ENCODE measurements at regions not wholly inside any gene's neighbourhood (a gene's known extent, or its start where the extent isn't known, plus 50 kb on each side); places are given as distances from the start of the nearest gene placed in this dataset.

DNA sequence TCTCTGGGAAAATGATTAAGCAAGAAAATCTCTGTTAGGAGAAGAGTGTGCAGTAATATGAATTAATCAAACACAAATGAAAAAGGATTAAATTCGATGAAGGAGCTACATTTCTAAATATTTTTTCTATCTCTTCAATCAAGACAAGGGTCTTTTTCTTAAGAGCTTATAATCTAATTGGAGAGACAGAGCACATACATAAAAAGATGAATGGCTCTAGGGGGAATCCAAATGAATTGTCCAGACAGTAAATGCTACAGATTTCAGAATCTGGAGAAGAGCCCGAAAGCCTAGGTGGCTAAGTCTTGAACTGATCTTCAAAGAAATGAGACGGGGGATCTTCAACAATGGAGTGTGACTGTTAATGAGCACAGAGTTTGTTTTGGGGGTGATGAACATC lies 723.6 kb downstream of the UTRN start:
- H3K9me3 ChIP-seq (ENCODE audit: control insufficient read depth in 4 of 4, low read length in 3 of 4): no peaks in the 10 kb centered on the region
- H3K27ac ChIP-seq (ENCODE audit: low read depth in 1 of 2, low read length in 2 of 2): no peak overlapping the region
- no peaks in the 10 kb centered on the region for H3K4me1 ChIP-seq (ENCODE audit: control insufficient read depth in 4 of 4, insufficient read depth in 4 of 4, low read length in 3 of 4)
- TF ChIP-seq GABPA (IDR thresholded peaks at IDR 0.05 in 1 of 2, conservative IDR thresholded peaks at IDR 0.05 in 1 of 2): no peak
- no peak for TF ChIP-seq TAF1 (conservative IDR thresholded peaks at IDR 0.05)
- TF ChIP-seq FOXA2 (IDR thresholded peaks at IDR 0.05): no peak
- TF ChIP-seq RAD21 (IDR thresholded peaks at IDR 0.05): no peak
- no peak for TF ChIP-seq HNF4A (conservative IDR thresholded peaks at IDR 0.05)
- H3K4me3 ChIP-seq (ENCODE audit: low read depth in 1 of 3, low read length in 3 of 3): no peak overlapping the region
- WGBS: 89% methylated on average over 3 of the region's 3 CpGs
- H3K36me3 ChIP-seq (ENCODE audit: control insufficient read depth in 4 of 4, insufficient read depth in 3 of 4, low read depth in 1 of 4, low read length in 3 of 4): no peaks in the 10 kb centered on the region
- DNase-seq (ENCODE audit: low spot score): no peak
- no peaks in the 10 kb centered on the region for H3K27me3 ChIP-seq (ENCODE audit: control insufficient read depth in 4 of 4, insufficient read depth in 4 of 4, low read length in 3 of 4)
- H3K9ac ChIP-seq (ENCODE audit: low read depth in 1 of 2, low read length in 2 of 2): no peak overlapping the region

DNA sequence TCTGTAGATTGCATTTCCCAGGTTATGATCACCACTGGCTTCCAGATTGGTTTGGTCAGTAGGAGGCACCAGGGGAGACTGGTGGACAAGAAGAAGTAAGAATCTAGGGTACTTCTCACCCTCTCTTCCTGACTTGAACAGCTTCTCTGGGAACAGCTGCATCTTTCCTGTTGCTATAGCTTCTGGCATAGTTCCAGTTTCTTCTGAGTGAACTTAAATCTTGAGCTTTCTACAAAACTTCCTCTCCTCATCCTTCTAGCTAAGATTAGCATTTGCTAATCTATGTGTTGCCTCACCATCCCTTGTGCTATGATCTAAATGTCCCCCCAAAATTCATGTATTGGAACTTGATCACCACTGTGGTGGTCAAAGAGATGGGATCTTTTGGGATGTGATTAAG lies 724.6 kb downstream of the UTRN start:
- Histone ChIP-seq H3K27me3 (ENCODE audit: control insufficient read depth in 4 of 4, insufficient read depth in 4 of 4, low read length in 3 of 4) (no peaks in the 10 kb centered on the region), H3K4me1 (ENCODE audit: control insufficient read depth in 4 of 4, insufficient read depth in 4 of 4, low read length in 3 of 4) (no peaks in the 10 kb centered on the region), H3K9me3 (ENCODE audit: control insufficient read depth in 4 of 4, low read length in 3 of 4) (no peaks in the 10 kb centered on the region), H3K9ac (ENCODE audit: low read depth in 1 of 2, low read length in 2 of 2) (no peak overlapping the region), H3K4me3 (ENCODE audit: low read depth in 1 of 3, low read length in 3 of 3) (no peak overlapping the region), H3K36me3 (ENCODE audit: control insufficient read depth in 4 of 4, insufficient read depth in 3 of 4, low read depth in 1 of 4, low read length in 3 of 4) (no peaks in the 10 kb centered on the region), H3K27ac (ENCODE audit: low read depth in 1 of 2, low read length in 2 of 2) (no peak overlapping the region)
- DNase-seq (ENCODE audit: low spot score): no peak
- no peak for TF ChIP-seq EGR1 (IDR thresholded peaks at IDR 0.05; ENCODE audit: low read depth in 2 of 2)
- TF ChIP-seq, protein P1, sequence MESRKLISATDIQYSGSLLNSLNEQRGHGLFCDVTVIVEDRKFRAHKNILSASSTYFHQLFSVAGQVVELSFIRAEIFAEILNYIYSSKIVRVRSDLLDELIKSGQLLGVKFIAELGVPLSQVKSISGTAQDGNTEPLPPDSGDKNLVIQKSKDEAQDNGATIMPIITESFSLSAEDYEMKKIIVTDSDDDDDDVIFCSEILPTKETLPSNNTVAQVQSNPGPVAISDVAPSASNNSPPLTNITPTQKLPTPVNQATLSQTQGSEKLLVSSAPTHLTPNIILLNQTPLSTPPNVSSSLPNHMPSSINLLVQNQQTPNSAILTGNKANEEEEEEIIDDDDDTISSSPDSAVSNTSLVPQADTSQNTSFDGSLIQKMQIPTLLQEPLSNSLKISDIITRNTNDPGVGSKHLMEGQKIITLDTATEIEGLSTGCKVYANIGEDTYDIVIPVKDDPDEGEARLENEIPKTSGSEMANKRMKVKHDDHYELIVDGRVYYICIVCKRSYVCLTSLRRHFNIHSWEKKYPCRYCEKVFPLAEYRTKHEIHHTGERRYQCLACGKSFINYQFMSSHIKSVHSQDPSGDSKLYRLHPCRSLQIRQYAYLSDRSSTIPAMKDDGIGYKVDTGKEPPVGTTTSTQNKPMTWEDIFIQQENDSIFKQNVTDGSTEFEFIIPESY (IDR thresholded peaks at IDR 0.05): no peak
- no peak for TF ChIP-seq SP1 (IDR thresholded peaks at IDR 0.05)
- TF ChIP-seq, protein P2, sequence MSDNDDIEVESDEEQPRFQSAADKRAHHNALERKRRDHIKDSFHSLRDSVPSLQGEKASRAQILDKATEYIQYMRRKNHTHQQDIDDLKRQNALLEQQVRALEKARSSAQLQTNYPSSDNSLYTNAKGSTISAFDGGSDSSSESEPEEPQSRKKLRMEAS (IDR thresholded peaks at IDR 0.05): no peak
- TF ChIP-seq JUND (IDR thresholded peaks at IDR 0.05): no peak
- TF ChIP-seq, protein P3, sequence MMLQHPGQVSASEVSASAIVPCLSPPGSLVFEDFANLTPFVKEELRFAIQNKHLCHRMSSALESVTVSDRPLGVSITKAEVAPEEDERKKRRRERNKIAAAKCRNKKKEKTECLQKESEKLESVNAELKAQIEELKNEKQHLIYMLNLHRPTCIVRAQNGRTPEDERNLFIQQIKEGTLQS (IDR thresholded peaks at IDR 0.05): no peak
- TF ChIP-seq RXRA (IDR thresholded peaks at IDR 0.05): no peak
- TF ChIP-seq HNF4G (IDR thresholded peaks at IDR 0.05): no peak
- TF ChIP-seq FOXA2 (IDR thresholded peaks at IDR 0.05): no peak
- TF ChIP-seq YY1 (IDR thresholded peaks at IDR 0.05): no peak
- no peak for TF ChIP-seq NR2F2 (IDR thresholded peaks at IDR 0.05)
- TF ChIP-seq RAD21 (IDR thresholded peaks at IDR 0.05): no peak

DNA sequence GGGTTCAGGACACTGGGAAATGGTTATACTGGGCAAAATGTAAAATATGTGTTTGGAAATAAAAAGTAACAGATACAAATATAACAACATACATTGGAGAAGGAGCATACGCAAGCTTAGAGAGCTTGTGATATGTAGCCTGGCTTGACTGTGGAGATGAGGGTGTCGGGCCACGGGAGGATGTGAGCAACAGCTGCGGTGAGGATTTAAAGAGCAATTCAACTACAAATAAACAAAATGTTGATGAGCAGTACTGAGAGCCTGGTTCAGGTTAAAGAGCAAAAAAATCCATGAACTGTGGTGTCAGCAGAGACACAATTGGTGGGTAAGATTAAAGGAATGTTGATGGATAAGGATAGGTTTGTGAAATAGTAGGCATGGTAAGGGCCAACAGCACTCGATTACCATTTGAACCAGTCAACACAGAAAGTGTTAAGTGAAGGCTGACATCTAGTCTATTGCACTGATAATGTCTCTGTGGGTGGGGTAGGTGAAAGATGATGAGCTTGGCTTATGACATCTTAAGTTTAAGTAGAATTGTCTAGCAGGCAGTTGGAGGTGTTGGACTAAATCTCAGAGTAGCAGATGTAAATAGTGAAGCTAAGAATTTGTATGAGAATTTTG lies 723.2 kb downstream of the EPM2A start:
- 72% methylated on average over 5 of the region's 5 CpGs for WGBS
- Histone ChIP-seq H3K27ac (ENCODE audit: low read depth in 1 of 2, low read length in 2 of 2) (no peak overlapping the region), H3K4me1 (ENCODE audit: control insufficient read depth in 4 of 4, insufficient read depth in 4 of 4, low read length in 3 of 4) (no peaks in the 10 kb centered on the region), H3K36me3 (ENCODE audit: control insufficient read depth in 4 of 4, insufficient read depth in 3 of 4, low read depth in 1 of 4, low read length in 3 of 4) (no peaks in the 10 kb centered on the region), H3K27me3 (ENCODE audit: control insufficient read depth in 4 of 4, insufficient read depth in 4 of 4, low read length in 3 of 4) (no peaks in the 10 kb centered on the region), H3K9me3 (ENCODE audit: control insufficient read depth in 4 of 4, low read length in 3 of 4) (peaks cover 0 to 4% (median 0%) of the 10 kb centered on the region in 4 donors), H3K9ac (ENCODE audit: low read depth in 1 of 2, low read length in 2 of 2) (no peak overlapping the region), H3K4me3 (ENCODE audit: low read depth in 1 of 3, low read length in 3 of 3) (no peak overlapping the region)
- DNase-seq (ENCODE audit: low spot score): no peak
- TF ChIP-seq RXRA (IDR thresholded peaks at IDR 0.05) (no peak), EGR1 (IDR thresholded peaks at IDR 0.05; ENCODE audit: low read depth in 2 of 2) (no peak), SP1 (IDR thresholded peaks at IDR 0.05) (no peak), GABPA (IDR thresholded peaks at IDR 0.05 in 1 of 2, conservative IDR thresholded peaks at IDR 0.05 in 1 of 2) (no peak), YY1 (IDR thresholded peaks at IDR 0.05) (no peak), TAF1 (conservative IDR thresholded peaks at IDR 0.05) (no peak), JUND (IDR thresholded peaks at IDR 0.05) (no peak), FOXA2 (IDR thresholded peaks at IDR 0.05) (no peak), FOXA1 (IDR thresholded peaks at IDR 0.05) (no peak)
- TF ChIP-seq, protein P4, sequence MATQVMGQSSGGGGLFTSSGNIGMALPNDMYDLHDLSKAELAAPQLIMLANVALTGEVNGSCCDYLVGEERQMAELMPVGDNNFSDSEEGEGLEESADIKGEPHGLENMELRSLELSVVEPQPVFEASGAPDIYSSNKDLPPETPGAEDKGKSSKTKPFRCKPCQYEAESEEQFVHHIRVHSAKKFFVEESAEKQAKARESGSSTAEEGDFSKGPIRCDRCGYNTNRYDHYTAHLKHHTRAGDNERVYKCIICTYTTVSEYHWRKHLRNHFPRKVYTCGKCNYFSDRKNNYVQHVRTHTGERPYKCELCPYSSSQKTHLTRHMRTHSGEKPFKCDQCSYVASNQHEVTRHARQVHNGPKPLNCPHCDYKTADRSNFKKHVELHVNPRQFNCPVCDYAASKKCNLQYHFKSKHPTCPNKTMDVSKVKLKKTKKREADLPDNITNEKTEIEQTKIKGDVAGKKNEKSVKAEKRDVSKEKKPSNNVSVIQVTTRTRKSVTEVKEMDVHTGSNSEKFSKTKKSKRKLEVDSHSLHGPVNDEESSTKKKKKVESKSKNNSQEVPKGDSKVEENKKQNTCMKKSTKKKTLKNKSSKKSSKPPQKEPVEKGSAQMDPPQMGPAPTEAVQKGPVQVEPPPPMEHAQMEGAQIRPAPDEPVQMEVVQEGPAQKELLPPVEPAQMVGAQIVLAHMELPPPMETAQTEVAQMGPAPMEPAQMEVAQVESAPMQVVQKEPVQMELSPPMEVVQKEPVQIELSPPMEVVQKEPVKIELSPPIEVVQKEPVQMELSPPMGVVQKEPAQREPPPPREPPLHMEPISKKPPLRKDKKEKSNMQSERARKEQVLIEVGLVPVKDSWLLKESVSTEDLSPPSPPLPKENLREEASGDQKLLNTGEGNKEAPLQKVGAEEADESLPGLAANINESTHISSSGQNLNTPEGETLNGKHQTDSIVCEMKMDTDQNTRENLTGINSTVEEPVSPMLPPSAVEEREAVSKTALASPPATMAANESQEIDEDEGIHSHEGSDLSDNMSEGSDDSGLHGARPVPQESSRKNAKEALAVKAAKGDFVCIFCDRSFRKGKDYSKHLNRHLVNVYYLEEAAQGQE (IDR thresholded peaks at IDR 0.05): no peak
- TF ChIP-seq, protein P3 (IDR thresholded peaks at IDR 0.05): no peak
- TF ChIP-seq, protein P5, sequence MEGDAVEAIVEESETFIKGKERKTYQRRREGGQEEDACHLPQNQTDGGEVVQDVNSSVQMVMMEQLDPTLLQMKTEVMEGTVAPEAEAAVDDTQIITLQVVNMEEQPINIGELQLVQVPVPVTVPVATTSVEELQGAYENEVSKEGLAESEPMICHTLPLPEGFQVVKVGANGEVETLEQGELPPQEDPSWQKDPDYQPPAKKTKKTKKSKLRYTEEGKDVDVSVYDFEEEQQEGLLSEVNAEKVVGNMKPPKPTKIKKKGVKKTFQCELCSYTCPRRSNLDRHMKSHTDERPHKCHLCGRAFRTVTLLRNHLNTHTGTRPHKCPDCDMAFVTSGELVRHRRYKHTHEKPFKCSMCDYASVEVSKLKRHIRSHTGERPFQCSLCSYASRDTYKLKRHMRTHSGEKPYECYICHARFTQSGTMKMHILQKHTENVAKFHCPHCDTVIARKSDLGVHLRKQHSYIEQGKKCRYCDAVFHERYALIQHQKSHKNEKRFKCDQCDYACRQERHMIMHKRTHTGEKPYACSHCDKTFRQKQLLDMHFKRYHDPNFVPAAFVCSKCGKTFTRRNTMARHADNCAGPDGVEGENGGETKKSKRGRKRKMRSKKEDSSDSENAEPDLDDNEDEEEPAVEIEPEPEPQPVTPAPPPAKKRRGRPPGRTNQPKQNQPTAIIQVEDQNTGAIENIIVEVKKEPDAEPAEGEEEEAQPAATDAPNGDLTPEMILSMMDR (IDR thresholded peaks at IDR 0.05; ENCODE audit: low read depth, low read length, missing input control): no peak
- TF ChIP-seq, protein P2 (IDR thresholded peaks at IDR 0.05): no peak

All from liver (tissue), 8 donors.